ENCODE measurements at regions not wholly inside any gene's neighbourhood (a gene's known extent, or its start where the extent isn't known, plus 50 kb on each side); places are given as distances from the start of the nearest gene placed in this dataset.

GRCh38 chr11:97990162-97990920, 1030.4 kb upstream of the CNTN5 start:
- intact Hi-C loops (cut with micrococcal nuclease; ENCODE audit: unreplicated experiment): no loop called here
- Histone ChIP-seq H3K9me3 (no peaks in the 10 kb centered on the region), H3K4me3 (ENCODE audit: low read depth, low read length) (no peak overlapping the region), H3K36me3 (ENCODE audit: control insufficient read depth, insufficient read depth, low read length) (no peaks in the 10 kb centered on the region), H3K4me1 (no peaks in the 10 kb centered on the region), H3K27me3 (replicated peaks; ENCODE audit: control insufficient read depth, insufficient read depth, low read length) (no peaks in the 10 kb centered on the region)
- ChIA-PET CTCF (no interaction called here), POLR2A (no interaction called here)
- TF ChIP-seq, protein P1, sequence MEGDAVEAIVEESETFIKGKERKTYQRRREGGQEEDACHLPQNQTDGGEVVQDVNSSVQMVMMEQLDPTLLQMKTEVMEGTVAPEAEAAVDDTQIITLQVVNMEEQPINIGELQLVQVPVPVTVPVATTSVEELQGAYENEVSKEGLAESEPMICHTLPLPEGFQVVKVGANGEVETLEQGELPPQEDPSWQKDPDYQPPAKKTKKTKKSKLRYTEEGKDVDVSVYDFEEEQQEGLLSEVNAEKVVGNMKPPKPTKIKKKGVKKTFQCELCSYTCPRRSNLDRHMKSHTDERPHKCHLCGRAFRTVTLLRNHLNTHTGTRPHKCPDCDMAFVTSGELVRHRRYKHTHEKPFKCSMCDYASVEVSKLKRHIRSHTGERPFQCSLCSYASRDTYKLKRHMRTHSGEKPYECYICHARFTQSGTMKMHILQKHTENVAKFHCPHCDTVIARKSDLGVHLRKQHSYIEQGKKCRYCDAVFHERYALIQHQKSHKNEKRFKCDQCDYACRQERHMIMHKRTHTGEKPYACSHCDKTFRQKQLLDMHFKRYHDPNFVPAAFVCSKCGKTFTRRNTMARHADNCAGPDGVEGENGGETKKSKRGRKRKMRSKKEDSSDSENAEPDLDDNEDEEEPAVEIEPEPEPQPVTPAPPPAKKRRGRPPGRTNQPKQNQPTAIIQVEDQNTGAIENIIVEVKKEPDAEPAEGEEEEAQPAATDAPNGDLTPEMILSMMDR (IDR thresholded peaks at IDR 0.05; ENCODE audit: insufficient read depth in 1 of 2, low read depth in 1 of 2, low read length in 1 of 2, severe bottlenecking in 1 of 2, unreplicated experiment in 1 of 2): no peak
- no peak overlapping the region for H3K27ac Mint-ChIP-seq (ENCODE audit: unreplicated experiment)
- no peaks in the 10 kb centered on the region for H3K4me1 Mint-ChIP-seq (ENCODE audit: low read depth, unreplicated experiment)
- H3K9me3 Mint-ChIP-seq (ENCODE audit: unreplicated experiment): no peaks in the 10 kb centered on the region
- no peak overlapping the region for H3K4me3 Mint-ChIP-seq (ENCODE audit: unreplicated experiment)
- no TSS peak for BruUV-seq (replicated peaks)
- H3K36me3 Mint-ChIP-seq (ENCODE audit: insufficient read depth, unreplicated experiment): no peaks in the 10 kb centered on the region
- no peaks in the 10 kb centered on the region for H3K27me3 Mint-ChIP-seq (ENCODE audit: insufficient read depth, unreplicated experiment)
- no peak for DNase-seq

DNA sequence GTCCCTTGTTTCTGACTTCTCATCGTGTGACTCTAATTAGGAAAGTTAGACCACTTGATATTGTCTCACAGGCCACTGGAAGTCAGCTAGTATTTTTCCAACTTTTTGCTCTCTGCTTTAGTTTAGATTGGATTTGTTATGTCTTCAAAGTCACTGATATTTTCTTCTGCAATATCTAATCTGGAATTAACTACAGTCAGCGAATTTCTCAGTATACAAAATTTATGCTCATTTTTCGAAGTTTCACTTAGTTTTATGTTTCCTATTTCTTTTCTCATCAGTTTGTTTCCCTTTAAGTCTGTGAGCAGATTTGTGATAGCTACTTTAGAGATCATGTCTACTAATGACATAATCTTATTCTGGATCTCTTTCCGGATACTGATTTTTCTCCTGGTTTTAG, 1027.2 kb upstream of the CNTN5 start:
- DNase-seq: no peak
- no peak overlapping the region for H3K4me3 ChIP-seq (ENCODE audit: low read depth, low read length)
- no peak overlapping the region for H3K4me3 Mint-ChIP-seq (ENCODE audit: unreplicated experiment)
- H3K4me1 Mint-ChIP-seq (ENCODE audit: low read depth, unreplicated experiment): no peaks in the 10 kb centered on the region
- H3K36me3 Mint-ChIP-seq (ENCODE audit: insufficient read depth, unreplicated experiment): no peaks in the 10 kb centered on the region
- no peaks in the 10 kb centered on the region for H3K4me1 ChIP-seq
- POLR2A ChIA-PET: no interaction called here
- TF ChIP-seq, protein P1 (IDR thresholded peaks at IDR 0.05; ENCODE audit: insufficient read depth in 1 of 2, low read depth in 1 of 2, low read length in 1 of 2, severe bottlenecking in 1 of 2, unreplicated experiment in 1 of 2): no peak
- H3K36me3 ChIP-seq (ENCODE audit: control insufficient read depth, insufficient read depth, low read length): no peaks in the 10 kb centered on the region
- BruUV-seq (replicated peaks): no TSS peak
- no peaks in the 10 kb centered on the region for H3K9me3 ChIP-seq
- H3K9me3 Mint-ChIP-seq (ENCODE audit: unreplicated experiment): no peaks in the 10 kb centered on the region
- H3K27ac Mint-ChIP-seq (ENCODE audit: unreplicated experiment): no peak overlapping the region
- intact Hi-C loops (cut with micrococcal nuclease; ENCODE audit: unreplicated experiment): no loop called here
- no peaks in the 10 kb centered on the region for H3K27me3 ChIP-seq (replicated peaks; ENCODE audit: control insufficient read depth, insufficient read depth, low read length)
- CTCF ChIA-PET: no interaction called here
- H3K27me3 Mint-ChIP-seq (ENCODE audit: insufficient read depth, unreplicated experiment): no peaks in the 10 kb centered on the region

DNA sequence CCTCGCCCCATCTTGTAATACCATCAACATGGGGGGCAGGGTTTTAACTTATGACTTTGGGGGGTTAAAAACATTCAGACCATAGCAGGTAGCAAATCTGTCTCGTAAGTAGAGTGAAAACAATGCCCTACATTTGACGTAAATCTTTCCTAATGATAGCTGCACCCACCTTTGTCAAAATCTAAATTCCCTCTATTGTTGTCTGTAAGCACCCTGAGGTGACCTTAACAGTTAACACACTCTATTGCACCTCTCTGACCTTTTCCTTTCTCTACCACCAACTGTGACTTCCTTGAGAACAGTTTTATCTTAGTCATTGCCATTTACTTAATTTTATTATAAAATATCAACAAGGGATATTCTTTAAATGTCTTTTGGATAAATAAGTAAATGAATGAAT, 1024.9 kb upstream of the CNTN5 start:
- H3K4me3 ChIP-seq (ENCODE audit: low read depth, low read length): no peak overlapping the region
- no peaks in the 10 kb centered on the region for H3K36me3 Mint-ChIP-seq (ENCODE audit: insufficient read depth, unreplicated experiment)
- ChIA-PET CTCF (no interaction called here), POLR2A (no interaction called here)
- H3K27ac Mint-ChIP-seq (ENCODE audit: unreplicated experiment): no peak overlapping the region
- H3K4me3 Mint-ChIP-seq (ENCODE audit: unreplicated experiment): no peak overlapping the region
- TF ChIP-seq, protein P1 (IDR thresholded peaks at IDR 0.05; ENCODE audit: insufficient read depth in 1 of 2, low read depth in 1 of 2, low read length in 1 of 2, severe bottlenecking in 1 of 2, unreplicated experiment in 1 of 2): no peak
- no peaks in the 10 kb centered on the region for H3K9me3 ChIP-seq
- no peaks in the 10 kb centered on the region for H3K4me1 Mint-ChIP-seq (ENCODE audit: low read depth, unreplicated experiment)
- DNase-seq: no peak
- no peaks in the 10 kb centered on the region for H3K27me3 Mint-ChIP-seq (ENCODE audit: insufficient read depth, unreplicated experiment)
- no TSS peak for BruUV-seq (replicated peaks)
- H3K9me3 Mint-ChIP-seq (ENCODE audit: unreplicated experiment): no peaks in the 10 kb centered on the region
- H3K4me1 ChIP-seq: no peaks in the 10 kb centered on the region
- intact Hi-C loops (cut with micrococcal nuclease; ENCODE audit: unreplicated experiment): no loop called here
- H3K36me3 ChIP-seq (ENCODE audit: control insufficient read depth, insufficient read depth, low read length): no peaks in the 10 kb centered on the region
- no peaks in the 10 kb centered on the region for H3K27me3 ChIP-seq (replicated peaks; ENCODE audit: control insufficient read depth, insufficient read depth, low read length)
